Astrocyte (in vitro differentiated cells and primary cell): ENCODE measurements at regions not wholly inside any gene's neighbourhood (a gene's known extent, or its start where the extent isn't known, plus 50 kb on each side); places are given as distances from the start of the nearest gene placed in this dataset.

Experiments used
- DNase-seq: peaks from one replicate; pipeline ENCODE4 v3.0.0-alpha.2; 2010; ENCODE audit warnings: low read depth
- FAIRE-seq: peaks from 2 replicates; lab custom pipeline; 2011; peaks lifted over from hg19 to GRCh38; lab: Jason Lieb, UNC
- H2AFZ ChIP-seq: 2 replicates; pipeline ENCODE4 v1.6.0; 2012; ENCODE audit warnings: low read depth, low read length, inconsistent platforms
- H3K27ac ChIP-seq: 2 replicates; pipeline ENCODE4 v1.5.1; 2011; ENCODE audit warnings: low read depth, low read length, inconsistent platforms
- H3K27me3 ChIP-seq: 2 replicates; pipeline ENCODE4 v1.6.0; 2011; ENCODE audit warnings: low read length, inconsistent platforms; ENCODE audit not compliant: insufficient read depth
- H3K36me3 ChIP-seq: 2 replicates; pipeline ENCODE4 v1.5.1; 2011; ENCODE audit warnings: low read length, inconsistent platforms; ENCODE audit not compliant: insufficient read depth
- H3K4me1 ChIP-seq: 2 replicates; pipeline ENCODE4 v1.5.1; 2011; ENCODE audit warnings: low read length, inconsistent platforms; ENCODE audit not compliant: insufficient read depth
- H3K4me2 ChIP-seq: 2 replicates; pipeline ENCODE4 v1.6.0; 2012; ENCODE audit warnings: low read length, inconsistent platforms
- H3K4me3 ChIP-seq: 2 replicates; pipeline ENCODE4 v1.5.1; 2011; ENCODE audit warnings: low read depth, mild to moderate bottlenecking, low read length, inconsistent platforms; ENCODE audit not compliant: insufficient read depth
- H3K79me2 ChIP-seq: 2 replicates; pipeline ENCODE4 v1.6.0; 2012; ENCODE audit warnings: mild to moderate bottlenecking, low read length, inconsistent platforms; ENCODE audit not compliant: insufficient read depth
- H3K9ac ChIP-seq: 2 replicates; pipeline ENCODE4 v1.6.0; 2012; ENCODE audit warnings: mild to moderate bottlenecking, low read length, inconsistent platforms
- H3K9me3 ChIP-seq: 2 replicates; pipeline ENCODE4 v1.5.1; 2012; ENCODE audit warnings: low read depth, mild to moderate bottlenecking, low read length, inconsistent platforms; ENCODE audit not compliant: insufficient read depth
- H4K20me1 ChIP-seq: 2 replicates; pipeline ENCODE4 v1.6.0; 2012; ENCODE audit warnings: low read length, inconsistent platforms; ENCODE audit not compliant: insufficient read depth
- H3K27ac Mint-ChIP-seq: one replicate; pipeline ENCODE4 v1.8.0; 2021; ENCODE audit warnings: mild to moderate bottlenecking, mixed read lengths; ENCODE audit not compliant: unreplicated experiment
- H3K27me3 Mint-ChIP-seq: one replicate; pipeline ENCODE4 v1.8.0; 2021; ENCODE audit warnings: low read depth, mixed read lengths; ENCODE audit not compliant: unreplicated experiment
- H3K36me3 Mint-ChIP-seq: one replicate; pipeline ENCODE4 v1.8.0; 2021; ENCODE audit warnings: low read depth, mixed read lengths; ENCODE audit not compliant: unreplicated experiment
- H3K4me1 Mint-ChIP-seq: one replicate; pipeline ENCODE4 v1.8.0; 2021; ENCODE audit warnings: low read depth, mixed read lengths; ENCODE audit not compliant: unreplicated experiment
- H3K4me3 Mint-ChIP-seq: one replicate; pipeline ENCODE4 v1.8.0; 2021; ENCODE audit warnings: mild to moderate bottlenecking, moderate library complexity, mixed read lengths; ENCODE audit not compliant: unreplicated experiment
- H3K9me3 Mint-ChIP-seq: one replicate; pipeline ENCODE4 v1.8.0; 2021; ENCODE audit warnings: mild to moderate bottlenecking, mixed read lengths; ENCODE audit not compliant: unreplicated experiment
- EZH2 ChIP-seq: IDR thresholded peaks from 2 replicates; pipeline ENCODE4 v1.6.1; 2012; ENCODE audit warnings: mild to moderate bottlenecking, low read length, inconsistent platforms; ENCODE audit not compliant: insufficient read depth
- TF ChIP-seq, protein P1 (sequence below): IDR thresholded peaks from 2 replicates; pipeline ENCODE4 v1.5.1; 2011; ENCODE audit warnings: low read depth, mild to moderate bottlenecking, inconsistent platforms, low read length, moderate library complexity; ENCODE audit not compliant: insufficient read depth

DNA sequence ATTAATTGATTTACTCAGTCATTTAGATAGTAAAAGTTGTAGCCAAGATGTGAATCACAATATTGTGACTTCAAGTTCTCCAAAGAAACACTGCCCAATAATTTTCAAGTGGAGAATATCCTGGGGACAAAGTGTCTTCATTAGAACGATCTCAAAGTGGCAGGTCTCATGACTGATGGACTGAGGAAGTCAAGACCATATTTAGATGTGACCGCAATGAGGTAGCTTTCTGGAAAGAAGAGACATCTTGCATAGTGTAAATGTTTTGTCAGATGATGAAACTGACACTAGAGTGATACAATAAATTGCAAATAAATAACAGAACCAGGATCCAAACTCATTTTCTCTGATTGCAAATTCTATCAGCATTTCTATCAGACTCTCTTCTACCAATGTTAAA, 1476.9 kb downstream of the EFNB2 start:
- DNase-seq = no peak
- Mint-ChIP-seq H3K4me3 (no peak overlapping the region), H3K36me3 (no peaks in the 10 kb centered on the region), H3K27ac (no peak overlapping the region), H3K27me3 (no peaks in the 10 kb centered on the region), H3K4me1 (no peaks in the 10 kb centered on the region), H3K9me3 (no peaks in the 10 kb centered on the region)
- no peak overlapping the region for H2AFZ ChIP-seq
- no peaks in the 10 kb centered on the region for H3K79me2 ChIP-seq
- H3K36me3 ChIP-seq = no peaks in the 10 kb centered on the region
- FAIRE-seq = no peak
- H3K4me1 ChIP-seq = no peaks in the 10 kb centered on the region
- TF ChIP-seq EZH2 = no peak
- TF ChIP-seq, protein P1, sequence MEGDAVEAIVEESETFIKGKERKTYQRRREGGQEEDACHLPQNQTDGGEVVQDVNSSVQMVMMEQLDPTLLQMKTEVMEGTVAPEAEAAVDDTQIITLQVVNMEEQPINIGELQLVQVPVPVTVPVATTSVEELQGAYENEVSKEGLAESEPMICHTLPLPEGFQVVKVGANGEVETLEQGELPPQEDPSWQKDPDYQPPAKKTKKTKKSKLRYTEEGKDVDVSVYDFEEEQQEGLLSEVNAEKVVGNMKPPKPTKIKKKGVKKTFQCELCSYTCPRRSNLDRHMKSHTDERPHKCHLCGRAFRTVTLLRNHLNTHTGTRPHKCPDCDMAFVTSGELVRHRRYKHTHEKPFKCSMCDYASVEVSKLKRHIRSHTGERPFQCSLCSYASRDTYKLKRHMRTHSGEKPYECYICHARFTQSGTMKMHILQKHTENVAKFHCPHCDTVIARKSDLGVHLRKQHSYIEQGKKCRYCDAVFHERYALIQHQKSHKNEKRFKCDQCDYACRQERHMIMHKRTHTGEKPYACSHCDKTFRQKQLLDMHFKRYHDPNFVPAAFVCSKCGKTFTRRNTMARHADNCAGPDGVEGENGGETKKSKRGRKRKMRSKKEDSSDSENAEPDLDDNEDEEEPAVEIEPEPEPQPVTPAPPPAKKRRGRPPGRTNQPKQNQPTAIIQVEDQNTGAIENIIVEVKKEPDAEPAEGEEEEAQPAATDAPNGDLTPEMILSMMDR = no peak
- H3K27ac ChIP-seq = no peak overlapping the region
- no peak overlapping the region for H3K4me3 ChIP-seq
- no peak overlapping the region for H3K9ac ChIP-seq
- H3K4me2 ChIP-seq = no peak overlapping the region
- H3K9me3 ChIP-seq = no peaks in the 10 kb centered on the region
- H4K20me1 ChIP-seq = no peaks in the 10 kb centered on the region
- no peaks in the 10 kb centered on the region for H3K27me3 ChIP-seq

DNA sequence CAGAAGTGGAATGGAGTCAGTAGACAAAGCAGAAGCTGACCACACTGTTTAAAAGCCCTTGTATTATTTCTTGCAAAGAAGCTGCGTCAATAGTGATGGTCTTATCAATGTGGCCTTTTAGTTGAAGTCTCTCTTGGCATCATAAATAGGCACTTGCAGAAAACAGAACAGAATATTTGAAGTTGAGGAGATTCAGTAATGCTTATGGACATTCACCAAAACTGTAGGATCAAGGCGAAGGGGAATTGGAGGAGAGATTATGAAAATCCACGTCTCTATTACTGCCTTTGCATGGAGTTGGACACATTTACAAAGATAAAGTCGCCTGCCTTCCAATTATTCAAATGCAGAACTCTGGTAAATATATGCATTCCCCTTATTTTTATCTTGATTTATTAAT, 1482.8 kb downstream of the EFNB2 start:
- no peak overlapping the region for H3K27ac Mint-ChIP-seq
- H3K27me3 ChIP-seq = no peaks in the 10 kb centered on the region

DNA sequence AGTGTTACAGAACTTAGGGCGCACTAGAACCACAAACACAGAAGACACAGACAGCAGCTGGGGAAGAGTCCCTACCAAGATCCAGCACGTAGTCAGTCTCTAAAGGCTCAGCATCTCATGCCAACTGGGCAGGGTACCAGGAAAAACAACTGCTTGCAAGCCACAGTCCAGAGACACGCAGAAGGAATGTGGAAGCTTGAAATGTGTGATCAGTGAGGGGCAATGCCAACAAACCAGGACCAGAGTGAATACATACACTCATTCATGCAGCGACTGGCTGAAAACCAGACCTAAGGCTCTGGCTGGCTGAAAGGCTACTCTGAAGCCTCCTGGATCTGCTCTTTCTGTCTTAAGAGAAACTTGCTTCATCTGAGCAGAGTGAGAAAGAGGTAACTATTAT, 1484.8 kb downstream of the EFNB2 start:
- H3K9me3 ChIP-seq = no peaks in the 10 kb centered on the region
- no peaks in the 10 kb centered on the region for H3K36me3 ChIP-seq
- FAIRE-seq (no peak), DNase-seq (peak; percentile 51)
- H2AFZ ChIP-seq = no peak overlapping the region
- H4K20me1 ChIP-seq = no peaks in the 10 kb centered on the region
- no peak overlapping the region for H3K4me2 ChIP-seq
- H3K4me1 ChIP-seq = no peaks in the 10 kb centered on the region
- H3K27ac Mint-ChIP-seq = no peak overlapping the region
- no peaks in the 10 kb centered on the region for H3K79me2 ChIP-seq
- H3K9ac ChIP-seq = no peak overlapping the region
- no peaks in the 10 kb centered on the region for H3K27me3 ChIP-seq
- no peak overlapping the region for H3K4me3 ChIP-seq
- no peaks in the 10 kb centered on the region for H3K36me3 Mint-ChIP-seq
- H3K4me1 Mint-ChIP-seq = peaks cover 8% of the 10 kb centered on the region
- H3K27me3 Mint-ChIP-seq = no peaks in the 10 kb centered on the region
- TF ChIP-seq, protein P1 = no peak
- no peak for TF ChIP-seq EZH2
- no peaks in the 10 kb centered on the region for H3K9me3 Mint-ChIP-seq
- no peak overlapping the region for H3K27ac ChIP-seq
- H3K4me3 Mint-ChIP-seq = no peak overlapping the region

More for the DNA sequence above, 1482.8 kb downstream of the EFNB2 start:
- H2AFZ ChIP-seq = no peak overlapping the region
- no peaks in the 10 kb centered on the region for H4K20me1 ChIP-seq
- H3K36me3 ChIP-seq = no peaks in the 10 kb centered on the region
- Mint-ChIP-seq H3K9me3 (no peaks in the 10 kb centered on the region), H3K4me3 (no peak overlapping the region), H3K27me3 (no peaks in the 10 kb centered on the region), H3K36me3 (no peaks in the 10 kb centered on the region), H3K4me1 (peaks cover 4% of the 10 kb centered on the region)
- no peaks in the 10 kb centered on the region for H3K9me3 ChIP-seq
- no peaks in the 10 kb centered on the region for H3K79me2 ChIP-seq
- H3K4me3 ChIP-seq = no peak overlapping the region
- H3K27ac ChIP-seq = no peak overlapping the region
- TF ChIP-seq, protein P1 = no peak
- FAIRE-seq = no peak
- DNase-seq = no peak
- H3K4me1 ChIP-seq = no peaks in the 10 kb centered on the region
- no peak overlapping the region for H3K4me2 ChIP-seq
- no peak overlapping the region for H3K9ac ChIP-seq
